Stimulated activated CD8-positive, alpha-beta memory T cell treated with anti-CD3 and anti-CD28 coated beads, Interleukin-4, amount 100 ng/mL, for 24 hours (primary cell): ENCODE measurements at regions not wholly inside any gene's neighbourhood (a gene's known extent, or its start where the extent isn't known, plus 50 kb on each side); places are given as distances from the start of the nearest gene placed in this dataset.
"Not testable (repeated sequence)": the region's sequence is repeated elsewhere in the genome, so short reads cannot be mapped to it uniquely, and the experiment has no call there.

Experiments used
- DNase-seq: peaks from one replicate; pipeline ENCODE4 v3.0.0-alpha.2; 2020; ENCODE audit warnings: low read depth

GRCh38 chr7:142603870-142604448 lies 145.3 kb upstream of the PRSS1 start:
- peak; percentile 24 for DNase-seq

- no peak for DNase-seq
These were observed 146.5 kb upstream of the PRSS1 start for GRCh38 chr7:142602756-142603155.

- DNase-seq, result no peak
These were observed 147.1 kb upstream of the PRSS1 start for GRCh38 chr7:142602183-142602582.

GRCh38 chr7:142598297-142598696 lies 151.0 kb upstream of the PRSS1 start:
- no peak for DNase-seq

GRCh38 chr7:142597547-142597946 lies 151.7 kb upstream of the PRSS1 start:
- DNase-seq, result no peak

GRCh38 chr7:142595816-142596516 lies 153.3 kb upstream of the PRSS1 start:
- DNase-seq, result no peak

- DNase-seq, result no peak
These were observed 155.2 kb upstream of the PRSS1 start for GRCh38 chr7:142594078-142594477.

- DNase-seq, result no peak
These were observed 156.2 kb upstream of the PRSS1 start for GRCh38 chr7:142593106-142593505.

GRCh38 chr7:142592664-142593063 lies 156.6 kb upstream of the PRSS1 start:
- no peak for DNase-seq

- no peak for DNase-seq
These were observed 157.0 kb upstream of the PRSS1 start for GRCh38 chr7:142592231-142592630.

GRCh38 chr7:142590830-142591457 lies 158.3 kb upstream of the PRSS1 start:
- no peak for DNase-seq

- no peak for DNase-seq
These were observed 159.2 kb upstream of the PRSS1 start for GRCh38 chr7:142590077-142590476.

GRCh38 chr7:142587578-142588191 lies 161.6 kb upstream of the PRSS1 start:
- DNase-seq, result no peak

- DNase-seq, result no peak
These were observed 162.7 kb upstream of the PRSS1 start for GRCh38 chr7:142586611-142587010.

GRCh38 chr7:142585425-142585824 lies 163.8 kb upstream of the PRSS1 start:
- DNase-seq, result no peak

GRCh38 chr7:142584765-142585164 lies 164.5 kb upstream of the PRSS1 start:
- DNase-seq, result no peak

- no peak for DNase-seq
These were observed 165.8 kb upstream of the PRSS1 start for GRCh38 chr7:142583446-142583845.

- no peak for DNase-seq
These were observed 166.9 kb upstream of the PRSS1 start for GRCh38 chr7:142582351-142582750.

- no peak for DNase-seq
These were observed 167.9 kb upstream of the PRSS1 start for GRCh38 chr7:142581341-142581740.

GRCh38 chr7:142579946-142580345 lies 169.3 kb upstream of the PRSS1 start:
- DNase-seq, result no peak

GRCh38 chr7:142575351-142575750 lies 173.9 kb upstream of the PRSS1 start:
- DNase-seq, result not testable (repeated sequence)

- DNase-seq, result no peak
These were observed 177.7 kb upstream of the PRSS1 start for GRCh38 chr7:142571581-142571980.

GRCh38 chr7:142569851-142570250 lies 179.4 kb upstream of the PRSS1 start:
- no peak for DNase-seq
